OCI-LY1 (cell line): ENCODE measurements at regions not wholly inside any gene's neighbourhood (a gene's known extent, or its start where the extent isn't known, plus 50 kb on each side); places are given as distances from the start of the nearest gene placed in this dataset.

Experiments used
- CTCF ChIP-seq: fragments of 200-600 bp; sonication (generic), shearing (Covaris generic); IDR thresholded peaks from 2 replicates; pipeline ENCODE4 v1.5.1; 2017; ENCODE audit warnings: mild to moderate bottlenecking, antibody characterized with exemption, low read length, moderate library complexity, mixed read lengths
- EZH2 ChIP-seq: fragments of 200-600 bp; sonication (generic), shearing (Covaris generic); IDR thresholded peaks from 2 replicates; pipeline ENCODE4 v1.8.0; 2017; ENCODE audit warnings: borderline replicate concordance, mixed run types, mild to moderate bottlenecking, antibody characterized with exemption, low read length, moderate library complexity, mixed read lengths

- TF ChIP-seq EZH2, result no peak
- no peak for TF ChIP-seq CTCF
Measured at GRCh38 chr17:79354173-79354820, 256.6 kb downstream of the RBFOX3 start.
